H1 (cell line): ENCODE measurements at regions not wholly inside any gene's neighbourhood (a gene's known extent, or its start where the extent isn't known, plus 50 kb on each side); places are given as distances from the start of the nearest gene placed in this dataset.

Experiments
- RAD21 ChIP-seq, 2 experiments: IDR thresholded peaks in 1 of 2; conservative IDR thresholded peaks in 1 of 2; 2 replicates each; pipeline ENCODE4 v1.6.1; 2011; ENCODE audit warnings: low read depth in 2 of 2, low read length in 2 of 2, improper control_type of control experiment in 1 of 2, inconsistent platforms in 1 of 2, mild to moderate bottlenecking in 1 of 2, moderate library complexity in 1 of 2
- SRF ChIP-seq: IDR thresholded peaks from 2 replicates; pipeline ENCODE4 v1.6.1; 2011; ENCODE audit warnings: mild to moderate bottlenecking, low read depth, low read length, moderate library complexity

GRCh38 chr7:119996634-119997033 is 276.3 kb upstream of the KCND2 start (continued):
- no peak for TF ChIP-seq RAD21 (IDR thresholded peaks at IDR 0.05 in 1 of 2, conservative IDR thresholded peaks at IDR 0.05 in 1 of 2; ENCODE audit: low read depth in 2 of 2, low read length in 2 of 2)
- TF ChIP-seq SRF = no peak
- TF ChIP-seq, all 59 proteins: peak for 0
